Esophagus squamous epithelium (tissue), 5 donors: ENCODE measurements at regions not wholly inside any gene's neighbourhood (a gene's known extent, or its start where the extent isn't known, plus 50 kb on each side); places are given as distances from the start of the nearest gene placed in this dataset.

ENCODE experiments used
- DNase-seq: peaks from one replicate; lab custom pipeline; 2025; lab: John Stamatoyannopoulos, UW
- H3K27ac ChIP-seq, 4 donors: fragments of 200-600 bp; sonication (generic); one replicate each; pipeline ENCODE4 v1.5.1; 2016 to 2019; ENCODE audit warnings: mild to moderate bottlenecking in 1 of 4
- H3K27me3 ChIP-seq, 4 donors: fragments of 200-600 bp; sonication (generic); 1 replicate in 3 of 4; 2 replicates in 1 of 4; pipeline versions ENCODE4 v1.5.1 to v1.6.0; 2017 to 2021; ENCODE audit warnings: antibody characterized with exemption in 1 of 4
- H3K36me3 ChIP-seq, 3 donors: fragments of 200-600 bp; sonication (generic); one replicate each; pipeline ENCODE4 v1.5.1; 2016 to 2019
- H3K4me1 ChIP-seq, 3 donors: fragments of 200-600 bp; sonication (generic); one replicate each; pipeline ENCODE4 v1.5.1; 2017 to 2019
- H3K4me3 ChIP-seq, 4 donors: fragments of 200-600 bp; sonication (generic); 1 replicate in 3 of 4; 2 replicates in 1 of 4; pipeline ENCODE4 v1.5.1; 2016 to 2019; ENCODE audit warnings: mild to moderate bottlenecking in 2 of 4, moderate library complexity in 1 of 4
- H3K9me3 ChIP-seq, 3 donors: fragments of 200-600 bp; sonication (generic); one replicate each; pipeline ENCODE4 v1.5.1; 2016 to 2019
- CTCF ChIP-seq, 6 experiments: fragments of 450-650 bp in 4 of 6; fragments of 200-600 bp in 2 of 6; sonication (generic) in 2 of 6; IDR thresholded peaks; one replicate each; pipeline ENCODE4 v1.5.1; 2016 to 2019; ENCODE audit warnings: antibody characterized with exemption in 6 of 6, mild to moderate bottlenecking in 4 of 6, moderate library complexity in 4 of 6
- POLR2A ChIP-seq, 4 donors: fragments of 450-650 bp; IDR thresholded peaks; one replicate each; pipeline ENCODE4 v1.6.1; 2017; ENCODE audit warnings: antibody characterized with exemption in 4 of 4, mild to moderate bottlenecking in 4 of 4, moderate library complexity in 3 of 4
- WGBS, 2 donors: methylation state at CpG; one replicate each; pipeline ENCODE4 v1.1.5; 2018; 5-methylcytosine and 5-hydroxymethylcytosine counted together
- intact Hi-C: fragments of 100-400 bp; cut with DNase I; formaldehyde crosslinking; loops from one replicate; pipeline ENCODE4 v1.15.0; 2022
- donor health status: DM: yes; HTN: yes; CAD: no.

GRCh38 chr13:71169180-71169579, 697.8 kb downstream of the DACH1 start:
- intact Hi-C loops: no loop called here
- Histone ChIP-seq H3K36me3 (no peaks in the 10 kb centered on the region), H3K4me3 (no peak overlapping the region), H3K27me3 (no peaks in the 10 kb centered on the region), H3K9me3 (peaks cover 0 to 5% (median 0%) of the 10 kb centered on the region in 3 donors), H3K4me1 (no peaks in the 10 kb centered on the region), H3K27ac (no peak overlapping the region)
- no peak for DNase-seq
- TF ChIP-seq POLR2A (IDR thresholded peaks at IDR 0.05) (no peak), CTCF (IDR thresholded peaks at IDR 0.05) (no peak)
- WGBS, 2 donors: 13 to 25% methylated on average over 3 of the region's 3 CpGs

- H3K27ac ChIP-seq: no peak overlapping the region
- H3K4me1 ChIP-seq: no peaks in the 10 kb centered on the region
- intact Hi-C loops: no loop called here
- no peak for TF ChIP-seq CTCF (IDR thresholded peaks at IDR 0.05)
- no peak for TF ChIP-seq POLR2A (IDR thresholded peaks at IDR 0.05)
- H3K9me3 ChIP-seq: no peaks in the 10 kb centered on the region
- H3K4me3 ChIP-seq: no peak overlapping the region
- H3K27me3 ChIP-seq: no peaks in the 10 kb centered on the region
- WGBS, 2 donors: 77 to 89% methylated on average over 4 to 6 of the region's 6 CpGs
- no peaks in the 10 kb centered on the region for H3K36me3 ChIP-seq
- DNase-seq: no peak
Observed at GRCh38 chr13:71156550-71156949, 710.5 kb downstream of the DACH1 start.

GRCh38 chr13:71149498-71150363, 717.3 kb downstream of the DACH1 start:
- DNase-seq: no peak
- TF ChIP-seq POLR2A (IDR thresholded peaks at IDR 0.05): no peak
- no peak for TF ChIP-seq CTCF (IDR thresholded peaks at IDR 0.05)
- Histone ChIP-seq H3K36me3 (no peaks in the 10 kb centered on the region), H3K27ac (no peak overlapping the region), H3K27me3 (no peaks in the 10 kb centered on the region), H3K4me3 (no peak overlapping the region), H3K4me1 (no peaks in the 10 kb centered on the region), H3K9me3 (no peaks in the 10 kb centered on the region)
- WGBS, 2 donors: 69 to 75% methylated on average over 10 of the region's 10 CpGs
- intact Hi-C loops: no loop called here

- WGBS, 2 donors: 31 to 51% methylated on average over 3 of the region's 3 CpGs
Observed at GRCh38 chr13:71149046-71149445, 718.0 kb downstream of the DACH1 start.

More at GRCh38 chr13:71149046-71149445, 718.0 kb downstream of the DACH1 start:
- DNase-seq: no peak
- Histone ChIP-seq H3K27ac (no peak overlapping the region), H3K27me3 (no peaks in the 10 kb centered on the region), H3K4me3 (no peak overlapping the region), H3K36me3 (no peaks in the 10 kb centered on the region), H3K9me3 (no peaks in the 10 kb centered on the region), H3K4me1 (no peaks in the 10 kb centered on the region)
- no peak for TF ChIP-seq CTCF (IDR thresholded peaks at IDR 0.05)
- TF ChIP-seq POLR2A (IDR thresholded peaks at IDR 0.05): no peak
- intact Hi-C loops: no loop called here
